ENCODE measurements at regions not wholly inside any gene's neighbourhood (a gene's known extent, or its start where the extent isn't known, plus 50 kb on each side); places are given as distances from the start of the nearest gene placed in this dataset.

- no peak for TF ChIP-seq CTCF (IDR thresholded peaks at IDR 0.05; ENCODE audit: insufficient read depth, low read depth, low read length)
- no peak for TF ChIP-seq EZH2 (IDR thresholded peaks at IDR 0.05; ENCODE audit: insufficient read depth, low read length)
These were observed 2026.1 kb upstream of the TENM3 start for GRCh38 chr4:180217070-180217469.
